Ovary (tissue), 3 donors: ENCODE measurements at regions not wholly inside any gene's neighbourhood (a gene's known extent, or its start where the extent isn't known, plus 50 kb on each side); places are given as distances from the start of the nearest gene placed in this dataset.

ENCODE experiments used
- POLR2A ChIP-seq: fragments of 450-650 bp; IDR thresholded peaks from one replicate; pipeline ENCODE4 v1.6.1; 2017; ENCODE audit warnings: antibody characterized with exemption, mild to moderate bottlenecking, moderate library complexity
- TF ChIP-seq, protein P1 (sequence below), 3 donors: fragments of 450-650 bp in 2 of 3; fragments of 200-600 bp in 1 of 3; IDR thresholded peaks; one replicate each; pipeline versions ENCODE4 v1.5.1 to v1.8.0; 2016 to 2022; ENCODE audit warnings: antibody characterized with exemption in 3 of 3, mild to moderate bottlenecking in 1 of 3
- donor health status: DM: no; HTN: no; CAD: no.

DNA sequence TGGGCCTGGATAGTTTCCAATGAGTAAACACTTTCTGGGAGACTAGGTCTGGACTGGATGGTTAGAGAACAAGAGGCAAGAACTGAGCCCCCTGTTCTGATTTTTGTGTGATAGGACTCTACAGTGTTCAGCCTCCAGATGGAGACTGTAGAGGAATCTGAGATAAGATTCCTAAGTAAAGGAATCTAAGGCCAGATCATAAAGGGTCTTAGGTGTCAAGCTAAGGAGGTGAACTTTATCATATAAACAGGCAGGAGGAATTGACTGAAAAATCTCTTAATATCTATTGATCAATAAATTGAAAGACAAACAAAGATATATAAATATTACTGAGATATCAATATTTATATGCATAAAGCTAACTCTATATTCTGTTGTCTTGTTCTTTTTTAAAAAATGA, 449.1 kb upstream of the DAB1 start:
- TF ChIP-seq, protein P1, sequence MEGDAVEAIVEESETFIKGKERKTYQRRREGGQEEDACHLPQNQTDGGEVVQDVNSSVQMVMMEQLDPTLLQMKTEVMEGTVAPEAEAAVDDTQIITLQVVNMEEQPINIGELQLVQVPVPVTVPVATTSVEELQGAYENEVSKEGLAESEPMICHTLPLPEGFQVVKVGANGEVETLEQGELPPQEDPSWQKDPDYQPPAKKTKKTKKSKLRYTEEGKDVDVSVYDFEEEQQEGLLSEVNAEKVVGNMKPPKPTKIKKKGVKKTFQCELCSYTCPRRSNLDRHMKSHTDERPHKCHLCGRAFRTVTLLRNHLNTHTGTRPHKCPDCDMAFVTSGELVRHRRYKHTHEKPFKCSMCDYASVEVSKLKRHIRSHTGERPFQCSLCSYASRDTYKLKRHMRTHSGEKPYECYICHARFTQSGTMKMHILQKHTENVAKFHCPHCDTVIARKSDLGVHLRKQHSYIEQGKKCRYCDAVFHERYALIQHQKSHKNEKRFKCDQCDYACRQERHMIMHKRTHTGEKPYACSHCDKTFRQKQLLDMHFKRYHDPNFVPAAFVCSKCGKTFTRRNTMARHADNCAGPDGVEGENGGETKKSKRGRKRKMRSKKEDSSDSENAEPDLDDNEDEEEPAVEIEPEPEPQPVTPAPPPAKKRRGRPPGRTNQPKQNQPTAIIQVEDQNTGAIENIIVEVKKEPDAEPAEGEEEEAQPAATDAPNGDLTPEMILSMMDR (IDR thresholded peaks at IDR 0.05) = no peak
- TF ChIP-seq POLR2A = no peak
